SU-DHL-6 (cell line): ENCODE measurements at regions not wholly inside any gene's neighbourhood (a gene's known extent, or its start where the extent isn't known, plus 50 kb on each side); places are given as distances from the start of the nearest gene placed in this dataset.

ENCODE experiments used
- EZH2phosphoT487 ChIP-seq: fragments of 200-600 bp; sonication (generic), shearing (Covaris generic); conservative IDR thresholded peaks from 2 replicates; pipeline ENCODE4 v1.6.1; 2018; ENCODE audit warnings: mild to moderate bottlenecking, antibody characterized with exemption, low read length, moderate library complexity, mixed read lengths
- TF ChIP-seq, protein P1 (sequence below): fragments of 200-600 bp; sonication (generic); IDR thresholded peaks from one replicate; pipeline ENCODE4 v1.5.1; 2017; ENCODE audit warnings: antibody characterized with exemption, mild to moderate bottlenecking, low read length, moderate library complexity; ENCODE audit not compliant: insufficient read depth, poor library complexity, severe bottlenecking

DNA sequence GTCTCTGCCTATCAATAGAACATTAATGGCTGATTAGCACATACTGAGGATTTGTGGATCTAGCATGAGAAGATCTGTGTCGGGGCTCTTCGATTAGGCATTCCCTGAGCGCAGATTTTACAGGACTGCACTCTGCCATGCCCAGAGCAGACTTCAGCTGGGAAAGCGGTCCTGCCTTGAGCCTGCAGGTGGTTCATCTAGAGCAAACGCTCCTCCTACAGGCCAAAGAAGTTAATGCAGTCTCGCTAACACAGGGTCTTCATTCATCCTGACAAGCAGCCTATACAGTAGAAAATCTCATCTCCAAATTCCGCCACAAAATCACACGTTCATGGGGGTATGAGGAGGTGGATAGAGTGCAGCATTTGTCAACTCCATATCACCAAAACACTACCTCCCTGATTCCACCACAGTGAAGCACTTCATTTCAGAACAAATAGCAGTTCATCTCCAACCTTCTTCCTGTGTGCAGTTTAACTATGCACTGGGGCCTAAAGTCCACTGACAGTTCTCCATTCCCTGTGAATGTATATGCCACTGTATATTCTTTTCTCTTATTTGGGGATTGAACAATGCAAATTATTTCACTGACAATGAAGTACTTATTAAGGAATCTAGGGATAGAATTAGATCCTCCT lies 405.8 kb downstream of the IGSF11 start:
- TF ChIP-seq EZH2phosphoT487 = no peak
- TF ChIP-seq, protein P1, sequence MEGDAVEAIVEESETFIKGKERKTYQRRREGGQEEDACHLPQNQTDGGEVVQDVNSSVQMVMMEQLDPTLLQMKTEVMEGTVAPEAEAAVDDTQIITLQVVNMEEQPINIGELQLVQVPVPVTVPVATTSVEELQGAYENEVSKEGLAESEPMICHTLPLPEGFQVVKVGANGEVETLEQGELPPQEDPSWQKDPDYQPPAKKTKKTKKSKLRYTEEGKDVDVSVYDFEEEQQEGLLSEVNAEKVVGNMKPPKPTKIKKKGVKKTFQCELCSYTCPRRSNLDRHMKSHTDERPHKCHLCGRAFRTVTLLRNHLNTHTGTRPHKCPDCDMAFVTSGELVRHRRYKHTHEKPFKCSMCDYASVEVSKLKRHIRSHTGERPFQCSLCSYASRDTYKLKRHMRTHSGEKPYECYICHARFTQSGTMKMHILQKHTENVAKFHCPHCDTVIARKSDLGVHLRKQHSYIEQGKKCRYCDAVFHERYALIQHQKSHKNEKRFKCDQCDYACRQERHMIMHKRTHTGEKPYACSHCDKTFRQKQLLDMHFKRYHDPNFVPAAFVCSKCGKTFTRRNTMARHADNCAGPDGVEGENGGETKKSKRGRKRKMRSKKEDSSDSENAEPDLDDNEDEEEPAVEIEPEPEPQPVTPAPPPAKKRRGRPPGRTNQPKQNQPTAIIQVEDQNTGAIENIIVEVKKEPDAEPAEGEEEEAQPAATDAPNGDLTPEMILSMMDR = peak; percentile 53
